Lower leg skin (tissue), 3 donors: ENCODE measurements at regions not wholly inside any gene's neighbourhood (a gene's known extent, or its start where the extent isn't known, plus 50 kb on each side); places are given as distances from the start of the nearest gene placed in this dataset.

ENCODE experiments used
- CTCF ChIP-seq, 3 donors: fragments of 450-650 bp; IDR thresholded peaks; one replicate each; pipeline ENCODE4 v1.5.1; 2016; ENCODE audit warnings: antibody characterized with exemption in 3 of 3, mild to moderate bottlenecking in 3 of 3, moderate library complexity in 2 of 3
- POLR2A ChIP-seq, 2 donors: fragments of 450-650 bp; IDR thresholded peaks; one replicate each; pipeline ENCODE4 v1.6.1; 2016 to 2017; ENCODE audit warnings: antibody characterized with exemption in 2 of 2, mild to moderate bottlenecking in 1 of 2, moderate library complexity in 1 of 2

DNA sequence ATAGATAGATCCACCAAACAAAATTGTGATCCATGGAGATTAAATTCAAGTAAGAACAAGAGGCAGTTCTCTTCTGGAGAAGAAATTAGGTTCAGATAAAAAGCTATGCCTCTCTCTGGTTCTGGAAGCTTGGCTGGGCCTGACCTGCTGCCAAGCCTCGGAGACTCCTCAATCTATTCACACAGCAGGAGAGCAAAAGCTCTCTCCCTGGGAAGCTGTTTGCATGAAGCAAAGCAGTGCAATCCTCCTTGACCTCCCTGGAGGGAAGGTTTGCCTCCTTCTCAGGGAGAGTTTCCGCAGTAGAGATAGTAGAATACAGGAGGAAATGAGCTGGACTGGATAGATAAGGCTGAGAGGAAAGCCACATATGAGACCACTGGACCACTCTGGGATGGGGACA is 78.1 kb upstream of the GNAO1 start:
- no peak for TF ChIP-seq CTCF (IDR thresholded peaks at IDR 0.05)
- no peak for TF ChIP-seq POLR2A (IDR thresholded peaks at IDR 0.05)
